Gastrocnemius medialis (tissue), 4 donors: ENCODE measurements at regions not wholly inside any gene's neighbourhood (a gene's known extent, or its start where the extent isn't known, plus 50 kb on each side); places are given as distances from the start of the nearest gene placed in this dataset.

ENCODE experiments used
- ATAC-seq, 2 donors: fragments of 150-250 bp; one replicate each; pipeline ENCODE4 v1.9.1; 2016
- DNase-seq, 2 donors: peaks; one replicate each; pipeline ENCODE4 v3.0.0-alpha.2; 2019
- H3K27ac ChIP-seq, 4 donors: fragments of 200-600 bp; sonication (generic); 1 replicate in 1 of 4; 2 replicates in 3 of 4; pipeline ENCODE4 v1.5.1; 2016 to 2018; ENCODE audit warnings: mild to moderate bottlenecking in 2 of 4, moderate library complexity in 1 of 4
- H3K27me3 ChIP-seq, 3 donors: fragments of 200-600 bp; sonication (generic) in 2 of 3; 1 replicate in 1 of 3; 2 replicates in 2 of 3; pipeline versions ENCODE4 v1.5.1 to v1.6.0; 2016 to 2019; ENCODE audit warnings: mild to moderate bottlenecking in 1 of 3, moderate library complexity in 1 of 3
- H3K36me3 ChIP-seq, 2 donors: fragments of 200-600 bp; sonication (generic) in 1 of 2; one replicate each; pipeline ENCODE4 v1.5.1; 2017 to 2018
- H3K4me1 ChIP-seq, 2 donors: fragments of 200-600 bp; sonication (generic) in 1 of 2; one replicate each; pipeline ENCODE4 v1.5.1; 2016 to 2017; ENCODE audit warnings: mild to moderate bottlenecking in 2 of 2
- H3K4me3 ChIP-seq, 4 donors: fragments of 200-600 bp; sonication (generic) in 3 of 4; 1 replicate in 1 of 4; 2 replicates in 3 of 4; pipeline ENCODE4 v1.5.1; 2016 to 2019; ENCODE audit warnings: mild to moderate bottlenecking in 2 of 4
- H3K9me3 ChIP-seq, 3 donors: fragments of 200-600 bp; sonication (generic) in 2 of 3; 1 replicate in 1 of 3; 2 replicates in 2 of 3; pipeline ENCODE4 v1.5.1; 2016 to 2019
- POLR2A ChIP-seq, 2 donors: fragments of 450-650 bp; IDR thresholded peaks; one replicate each; pipeline ENCODE4 v1.6.1; 2017; ENCODE audit warnings: antibody characterized with exemption in 2 of 2, mild to moderate bottlenecking in 2 of 2, moderate library complexity in 2 of 2
- in situ Hi-C, 4 donors: fragments of 200-750 bp; cut with MboI; loops; one replicate each; pipeline versions ENCODE4 v1.15.0 to v1.8.0; 2017; ENCODE audit warnings: low sequenced_read_pairs in 4 of 4
- intact Hi-C: fragments of 100-400 bp; cut with DNase I; formaldehyde crosslinking; loops from one replicate; pipeline ENCODE4 v1.15.1; 2023; ENCODE audit warnings: low total_unique reads
- TF ChIP-seq, protein P1 (sequence below), 5 experiments: fragments of 450-650 bp in 3 of 5; fragments of 200-600 bp in 2 of 5; sonication (generic) in 2 of 5; IDR thresholded peaks in 4 of 5; conservative IDR thresholded peaks in 1 of 5; 1 replicate in 4 of 5; 2 replicates in 1 of 5; pipeline ENCODE4 v1.5.1; 2016 to 2019; ENCODE audit warnings: antibody characterized with exemption in 5 of 5, mild to moderate bottlenecking in 3 of 5, moderate library complexity in 3 of 5

DNA sequence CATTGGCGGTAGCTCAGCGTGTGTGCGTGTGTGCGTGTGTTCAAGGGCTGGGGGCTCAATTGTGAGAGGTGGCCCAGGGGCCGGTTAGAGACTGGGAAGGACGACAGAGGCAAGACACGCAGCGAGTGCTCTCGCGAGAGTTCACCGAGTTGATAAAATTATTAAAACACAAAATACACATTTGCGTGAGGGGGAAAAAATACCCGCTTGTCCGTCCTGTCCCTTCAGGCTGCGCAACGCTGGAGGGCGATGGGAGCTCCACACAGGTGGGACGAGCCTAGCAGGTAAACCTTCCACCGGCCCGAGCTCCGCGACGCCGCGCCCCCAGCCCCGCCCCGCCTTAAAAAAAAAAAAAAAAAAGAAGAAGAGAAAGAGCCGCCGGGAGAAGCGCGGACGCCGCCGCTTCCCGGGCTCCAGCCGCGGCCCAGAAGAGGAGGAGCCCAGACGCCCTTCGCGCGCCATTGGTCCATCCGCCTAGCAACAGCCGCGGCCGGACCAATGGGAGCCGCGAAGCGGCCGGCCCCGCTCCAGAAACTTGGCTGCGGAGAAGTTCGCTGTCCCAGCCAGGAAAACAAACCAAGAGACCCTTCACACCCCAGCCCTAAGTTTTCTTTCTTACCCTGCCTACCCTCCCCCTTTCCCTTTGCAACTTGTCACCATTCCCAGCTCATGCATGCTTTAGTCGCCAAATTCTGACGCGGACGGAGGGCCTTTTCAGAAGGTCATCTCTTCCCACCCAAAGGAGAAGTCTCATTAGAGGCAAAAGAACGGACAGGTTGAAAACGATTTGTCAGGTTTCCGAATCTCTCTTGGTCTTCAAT lies 169.9 kb upstream of the MAF start:
- in situ Hi-C loops: no loop called here
- no peaks in the 10 kb centered on the region for H3K36me3 ChIP-seq
- H3K27ac ChIP-seq: peak overlapping the region; percentile 47 to 74 (median 64)
- peaks cover 8 to 25% of the 10 kb centered on the region in 2 donors for H3K4me1 ChIP-seq
- no peaks in the 10 kb centered on the region for H3K27me3 ChIP-seq
- peak overlapping the region; percentile 61 to 80 (median 65) for H3K4me3 ChIP-seq
- intact Hi-C loops: no loop called here
- ATAC-seq (peak; percentile 91), DNase-seq (peak; percentile 82 to 88)
- H3K9me3 ChIP-seq: no peaks in the 10 kb centered on the region
- TF ChIP-seq POLR2A (IDR thresholded peaks at IDR 0.05): no peak

- no peaks in the 10 kb centered on the region for H3K9me3 ChIP-seq
- H3K4me1 ChIP-seq: peaks cover 8 to 25% of the 10 kb centered on the region in 2 donors
- no peak for DNase-seq
- TF ChIP-seq, protein P1, sequence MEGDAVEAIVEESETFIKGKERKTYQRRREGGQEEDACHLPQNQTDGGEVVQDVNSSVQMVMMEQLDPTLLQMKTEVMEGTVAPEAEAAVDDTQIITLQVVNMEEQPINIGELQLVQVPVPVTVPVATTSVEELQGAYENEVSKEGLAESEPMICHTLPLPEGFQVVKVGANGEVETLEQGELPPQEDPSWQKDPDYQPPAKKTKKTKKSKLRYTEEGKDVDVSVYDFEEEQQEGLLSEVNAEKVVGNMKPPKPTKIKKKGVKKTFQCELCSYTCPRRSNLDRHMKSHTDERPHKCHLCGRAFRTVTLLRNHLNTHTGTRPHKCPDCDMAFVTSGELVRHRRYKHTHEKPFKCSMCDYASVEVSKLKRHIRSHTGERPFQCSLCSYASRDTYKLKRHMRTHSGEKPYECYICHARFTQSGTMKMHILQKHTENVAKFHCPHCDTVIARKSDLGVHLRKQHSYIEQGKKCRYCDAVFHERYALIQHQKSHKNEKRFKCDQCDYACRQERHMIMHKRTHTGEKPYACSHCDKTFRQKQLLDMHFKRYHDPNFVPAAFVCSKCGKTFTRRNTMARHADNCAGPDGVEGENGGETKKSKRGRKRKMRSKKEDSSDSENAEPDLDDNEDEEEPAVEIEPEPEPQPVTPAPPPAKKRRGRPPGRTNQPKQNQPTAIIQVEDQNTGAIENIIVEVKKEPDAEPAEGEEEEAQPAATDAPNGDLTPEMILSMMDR (IDR thresholded peaks at IDR 0.05 in 4 of 5, conservative IDR thresholded peaks at IDR 0.05 in 1 of 5): no peak
- no peak for TF ChIP-seq POLR2A (IDR thresholded peaks at IDR 0.05)
- no peaks in the 10 kb centered on the region for H3K36me3 ChIP-seq
- no peaks in the 10 kb centered on the region for H3K27me3 ChIP-seq
- peak overlapping the region; percentile 47 to 74 (median 64) for H3K27ac ChIP-seq
- H3K4me3 ChIP-seq: peak overlapping the region; percentile 61 to 80 (median 65)
- ATAC-seq: no peak
- in situ Hi-C loops: no loop called here
- intact Hi-C loops: loop anchor here (5.0 kb wide), 1 partner anchor 168 kb away; the partner anchor contains the start of gene MAF
Measured at GRCh38 chr16:79769928-79770243, 169.3 kb upstream of the MAF start.

DNA sequence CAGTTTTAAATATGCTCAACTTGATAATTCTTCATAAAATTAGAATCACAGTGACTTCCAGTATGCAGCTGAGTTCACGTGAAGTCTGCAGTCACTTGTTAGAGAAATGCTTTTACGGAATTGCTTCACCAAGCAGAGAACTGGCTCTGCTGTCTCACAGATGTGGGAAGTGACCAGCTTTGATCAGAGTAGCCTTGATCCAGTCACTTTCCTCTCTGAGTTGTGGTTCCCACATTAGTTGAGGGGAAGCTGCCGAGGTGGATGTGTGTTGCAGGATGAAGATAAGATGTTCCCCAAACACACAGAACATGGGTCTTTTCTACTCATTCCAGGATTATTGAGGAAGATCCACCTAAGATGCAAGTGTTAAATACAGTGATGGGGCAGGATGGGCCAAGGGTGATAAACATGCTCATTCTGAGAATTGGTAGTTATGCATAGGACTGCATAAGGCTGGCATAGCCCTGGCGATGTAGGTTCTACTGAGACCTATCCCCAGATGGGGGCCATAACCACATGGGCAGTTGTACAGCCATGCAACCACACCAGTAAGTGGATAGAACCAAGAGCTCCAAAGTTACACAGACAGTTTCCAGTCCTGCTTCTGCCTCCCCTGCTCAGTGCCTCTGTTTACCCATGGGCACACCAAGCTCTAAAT lies 168.9 kb upstream of the MAF start:
- intact Hi-C loops (loop anchor here (5.0 kb wide), 1 partner anchor 167 kb away; the partner anchor contains the start of gene MAF), in situ Hi-C loops (no loop called here)
- DNase-seq: no peak
- H3K36me3 ChIP-seq: no peaks in the 10 kb centered on the region
- H3K4me3 ChIP-seq: no peak overlapping the region
- H3K9me3 ChIP-seq: no peaks in the 10 kb centered on the region
- peak overlapping the region in 3 of 4 donors; percentile 56 to 73 (median 68) for H3K27ac ChIP-seq
- no peak for ATAC-seq
- H3K4me1 ChIP-seq: peaks cover 8 to 25% of the 10 kb centered on the region in 2 donors
- H3K27me3 ChIP-seq: no peaks in the 10 kb centered on the region
- no peak for TF ChIP-seq POLR2A (IDR thresholded peaks at IDR 0.05)
- TF ChIP-seq, protein P1 (IDR thresholded peaks at IDR 0.05 in 4 of 5, conservative IDR thresholded peaks at IDR 0.05 in 1 of 5): no peak

DNA sequence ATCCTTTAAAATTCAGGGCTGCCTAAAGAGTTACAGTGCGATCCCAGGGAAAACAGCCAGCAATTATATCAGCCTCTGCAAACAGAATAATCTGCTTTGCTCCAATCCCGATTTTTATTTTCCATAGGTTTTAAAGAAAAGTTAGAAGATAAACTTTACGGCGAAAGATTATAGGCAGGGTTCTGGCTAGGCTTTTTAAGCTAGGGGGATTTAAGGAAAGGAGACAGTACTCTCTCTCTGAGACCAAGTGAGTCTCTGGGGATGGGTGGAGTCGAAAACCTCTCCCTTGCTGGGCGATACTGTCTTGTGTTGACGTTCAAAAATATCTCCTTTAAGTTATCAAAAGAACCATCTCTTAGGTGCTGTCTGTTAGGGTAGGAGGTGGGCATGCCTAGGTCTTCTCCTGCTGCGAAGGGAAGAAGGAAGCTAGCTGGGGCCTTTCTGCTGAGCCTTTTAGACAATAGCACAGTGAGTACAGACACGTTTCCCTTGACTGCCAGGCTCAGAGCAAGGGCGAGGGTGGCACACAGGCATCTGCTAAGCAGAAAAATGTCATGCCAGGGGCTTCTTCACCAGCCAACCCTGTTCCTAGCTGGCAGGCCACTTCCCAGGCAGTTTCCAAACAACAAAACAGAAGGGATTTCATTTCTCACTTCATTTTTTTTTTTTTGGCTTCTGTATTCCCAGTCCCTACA lies 167.9 kb upstream of the MAF start:
- intact Hi-C loops: loop anchor here (5.0 kb wide), 1 partner anchor 166 kb away; the partner anchor contains the start of gene MAF
- H3K27me3 ChIP-seq: no peaks in the 10 kb centered on the region
- H3K4me3 ChIP-seq: peak overlapping the region; percentile 23 to 53 (median 34)
- no peaks in the 10 kb centered on the region for H3K9me3 ChIP-seq
- peak overlapping the region; percentile 33 to 73 (median 58) for H3K27ac ChIP-seq
- in situ Hi-C loops: no loop called here
- H3K4me1 ChIP-seq: peaks cover 8 to 25% of the 10 kb centered on the region in 2 donors
- ATAC-seq: no peak
- no peaks in the 10 kb centered on the region for H3K36me3 ChIP-seq
- DNase-seq: no peak
- TF ChIP-seq, protein P1 (IDR thresholded peaks at IDR 0.05 in 4 of 5, conservative IDR thresholded peaks at IDR 0.05 in 1 of 5): no peak
